MM.1S (cell line): ENCODE measurements at regions not wholly inside any gene's neighbourhood (a gene's known extent, or its start where the extent isn't known, plus 50 kb on each side); places are given as distances from the start of the nearest gene placed in this dataset.
"Not testable (repeated sequence)": the region's sequence is repeated elsewhere in the genome, so short reads cannot be mapped to it uniquely, and the experiment has no call there.

ENCODE experiments used
- DNase-seq: peaks from one replicate; pipeline ENCODE4 v3.0.0-alpha.2; 2015
- H2AFZ ChIP-seq: fragments of 300-600 bp; sonication (generic); 2 replicates; pipeline ENCODE4 v1.6.0; 2016; ENCODE audit warnings: antibody characterized with exemption, low read length
- H3F3A ChIP-seq: fragments of 300-600 bp; sonication (generic); 2 replicates; pipeline ENCODE4 v1.6.1; 2016; ENCODE audit warnings: mild to moderate bottlenecking, antibody characterized with exemption, low read length, moderate library complexity, mixed read lengths; ENCODE audit not compliant: insufficient read depth
- H3K27ac ChIP-seq: fragments of 300-600 bp; sonication (generic); 2 replicates; pipeline ENCODE4 v1.5.1; 2016; ENCODE audit warnings: mild to moderate bottlenecking, low read length
- H3K27me3 ChIP-seq: fragments of 300-600 bp; sonication (generic); replicated peaks from 2 replicates; pipeline ENCODE4 v1.6.0; 2016; ENCODE audit warnings: low read length; ENCODE audit not compliant: insufficient read depth
- H3K36me3 ChIP-seq: fragments of 300-600 bp; sonication (generic); replicated peaks from 2 replicates; pipeline ENCODE4 v1.6.1; 2016; ENCODE audit warnings: mild to moderate bottlenecking, low read length, mixed read lengths; ENCODE audit not compliant: insufficient read depth
- H3K4me1 ChIP-seq: fragments of 300-600 bp; sonication (generic); 2 replicates; pipeline ENCODE4 v1.6.1; 2016; ENCODE audit warnings: low read length, mixed read lengths
- H3K4me2 ChIP-seq: fragments of 300-600 bp; sonication (generic); 2 replicates; pipeline ENCODE4 v1.6.0; 2016; ENCODE audit warnings: low read depth, low read length
- H3K4me3 ChIP-seq: fragments of 300-600 bp; sonication (generic); 2 replicates; pipeline ENCODE4 v1.5.1; 2016; ENCODE audit warnings: low read length, mixed read lengths
- H3K79me2 ChIP-seq: fragments of 300-600 bp; sonication (generic); 2 replicates; pipeline ENCODE4 v1.6.1; 2016; ENCODE audit warnings: mixed run types, low read length, mixed read lengths
- H3K9ac ChIP-seq: fragments of 300-600 bp; sonication (generic); 2 replicates; pipeline ENCODE4 v1.6.1; 2016; ENCODE audit warnings: low read length, mixed read lengths
- H3K9me2 ChIP-seq: fragments of 300-600 bp; sonication (generic); replicated peaks from 2 replicates; pipeline ENCODE4 v1.6.1; 2016; ENCODE audit warnings: mild to moderate bottlenecking, low read length, mixed read lengths; ENCODE audit not compliant: insufficient read depth
- H3K9me3 ChIP-seq: fragments of 300-600 bp; sonication (generic); replicated peaks from 2 replicates; pipeline ENCODE4 v1.6.1; 2016; ENCODE audit warnings: mild to moderate bottlenecking, low read length, mixed read lengths; ENCODE audit not compliant: insufficient read depth
- H4K20me1 ChIP-seq: fragments of 300-600 bp; sonication (generic); 2 replicates; pipeline ENCODE4 v1.6.1; 2016; ENCODE audit warnings: mild to moderate bottlenecking, low read length, moderate library complexity, mixed read lengths; ENCODE audit not compliant: insufficient read depth
- EZH2 ChIP-seq: fragments of 300-600 bp; sonication (generic); optimal IDR thresholded peaks from 2 replicates; pipeline ENCODE3; 2017; ENCODE audit warnings: low read depth, mild to moderate bottlenecking, antibody characterized with exemption, low read length, mixed read lengths
- EZH2phosphoT487 ChIP-seq: fragments of 300-600 bp; sonication (generic); IDR thresholded peaks from 2 replicates; pipeline ENCODE4 v1.6.1; 2018; ENCODE audit warnings: antibody characterized with exemption, low read length
- TF ChIP-seq, protein P1 (sequence below): fragments of 300-600 bp; sonication (generic); IDR thresholded peaks from 2 replicates; pipeline ENCODE4 v1.5.1; 2016; ENCODE audit warnings: antibody characterized with exemption, low read length, mixed read lengths

DNA sequence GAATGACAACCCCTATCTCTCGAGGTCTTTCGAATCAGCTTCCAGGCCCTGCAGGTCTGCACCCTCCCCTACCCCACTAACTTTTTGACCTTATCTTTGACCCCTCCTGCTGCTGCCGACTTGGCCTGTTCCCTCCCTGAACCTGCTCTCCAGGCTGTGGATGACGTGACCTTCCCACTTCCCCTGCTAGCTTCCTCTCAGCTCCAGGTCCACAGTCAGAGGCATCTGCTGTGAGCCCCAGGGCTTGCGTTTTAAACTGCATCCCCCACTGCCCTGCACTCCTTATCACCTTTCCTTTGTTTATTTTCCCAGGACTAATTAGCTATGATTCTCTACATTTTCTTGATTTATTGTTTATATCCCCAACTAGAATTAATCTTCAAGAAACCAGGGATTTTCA lies 71.2 kb upstream of the ALKAL2 start:
- no peaks in the 10 kb centered on the region for H3K36me3 ChIP-seq
- no peaks in the 10 kb centered on the region for H3F3A ChIP-seq
- no peak for DNase-seq
- no peak overlapping the region for H3K27ac ChIP-seq
- no peaks in the 10 kb centered on the region for H3K4me1 ChIP-seq
- H3K27me3 ChIP-seq: peaks cover 10% of the 10 kb centered on the region; the same call in 1 of the 2 replicates
- no peaks in the 10 kb centered on the region for H3K9me2 ChIP-seq
- H3K9ac ChIP-seq: no peak overlapping the region
- H2AFZ ChIP-seq: no peak overlapping the region
- H3K4me3 ChIP-seq: no peak overlapping the region
- H3K9me3 ChIP-seq: no peaks in the 10 kb centered on the region
- no peaks in the 10 kb centered on the region for H3K79me2 ChIP-seq
- H3K4me2 ChIP-seq: no peak overlapping the region
- no peaks in the 10 kb centered on the region for H4K20me1 ChIP-seq
- no peak for TF ChIP-seq EZH2phosphoT487
- TF ChIP-seq EZH2: no peak
- TF ChIP-seq, protein P1, sequence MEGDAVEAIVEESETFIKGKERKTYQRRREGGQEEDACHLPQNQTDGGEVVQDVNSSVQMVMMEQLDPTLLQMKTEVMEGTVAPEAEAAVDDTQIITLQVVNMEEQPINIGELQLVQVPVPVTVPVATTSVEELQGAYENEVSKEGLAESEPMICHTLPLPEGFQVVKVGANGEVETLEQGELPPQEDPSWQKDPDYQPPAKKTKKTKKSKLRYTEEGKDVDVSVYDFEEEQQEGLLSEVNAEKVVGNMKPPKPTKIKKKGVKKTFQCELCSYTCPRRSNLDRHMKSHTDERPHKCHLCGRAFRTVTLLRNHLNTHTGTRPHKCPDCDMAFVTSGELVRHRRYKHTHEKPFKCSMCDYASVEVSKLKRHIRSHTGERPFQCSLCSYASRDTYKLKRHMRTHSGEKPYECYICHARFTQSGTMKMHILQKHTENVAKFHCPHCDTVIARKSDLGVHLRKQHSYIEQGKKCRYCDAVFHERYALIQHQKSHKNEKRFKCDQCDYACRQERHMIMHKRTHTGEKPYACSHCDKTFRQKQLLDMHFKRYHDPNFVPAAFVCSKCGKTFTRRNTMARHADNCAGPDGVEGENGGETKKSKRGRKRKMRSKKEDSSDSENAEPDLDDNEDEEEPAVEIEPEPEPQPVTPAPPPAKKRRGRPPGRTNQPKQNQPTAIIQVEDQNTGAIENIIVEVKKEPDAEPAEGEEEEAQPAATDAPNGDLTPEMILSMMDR: no peak

- H3F3A ChIP-seq: no peaks in the 10 kb centered on the region
- no peak overlapping the region for H3K9ac ChIP-seq
- no peak for TF ChIP-seq EZH2
- no peak for TF ChIP-seq EZH2phosphoT487
- TF ChIP-seq, protein P1: no peak
- H3K4me1 ChIP-seq: no peaks in the 10 kb centered on the region
- no peaks in the 10 kb centered on the region for H3K9me2 ChIP-seq
- peaks cover 5% of the 10 kb centered on the region; the same call in 1 of the 2 replicates for H3K27me3 ChIP-seq
- H2AFZ ChIP-seq: no peak overlapping the region
- H4K20me1 ChIP-seq: no peaks in the 10 kb centered on the region
- no peak overlapping the region for H3K4me2 ChIP-seq
- DNase-seq: no peak
- no peaks in the 10 kb centered on the region for H3K9me3 ChIP-seq
- no peaks in the 10 kb centered on the region for H3K36me3 ChIP-seq
- H3K79me2 ChIP-seq: no peaks in the 10 kb centered on the region
- no peak overlapping the region for H3K4me3 ChIP-seq
- H3K27ac ChIP-seq: no peak overlapping the region
Observed at GRCh38 chr2:357811-358210, 69.9 kb upstream of the ALKAL2 start.

- not testable (repeated sequence) for H3K4me1 ChIP-seq, H3K9ac ChIP-seq, DNase-seq, H3K27ac ChIP-seq, H3K79me2 ChIP-seq, H3F3A ChIP-seq, H3K36me3 ChIP-seq, H3K4me3 ChIP-seq, H3K9me3 ChIP-seq, H3K9me2 ChIP-seq, H3K4me2 ChIP-seq, H3K27me3 ChIP-seq, H2AFZ ChIP-seq, H4K20me1 ChIP-seq
Observed at GRCh38 chr2:356304-356703, 68.4 kb upstream of the ALKAL2 start.

DNA sequence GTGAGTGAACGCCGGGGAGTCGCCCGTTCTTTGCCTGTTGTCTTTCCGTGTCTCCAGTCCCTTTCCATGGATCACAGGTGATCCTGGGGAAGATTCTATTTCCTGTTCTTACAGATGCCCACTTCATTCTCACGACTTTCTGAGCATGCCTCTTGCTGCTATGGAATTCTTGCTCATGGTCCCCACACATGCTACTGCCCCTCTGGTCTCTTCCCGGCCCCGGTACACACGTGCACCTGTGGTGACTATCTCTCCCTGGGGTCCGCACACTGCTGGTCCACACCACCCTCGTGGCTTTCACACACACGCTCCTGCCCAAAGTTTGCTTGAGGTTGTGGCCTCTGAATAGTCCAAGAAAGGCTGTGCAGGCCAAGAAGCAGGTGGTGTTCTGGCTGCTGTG lies 67.9 kb upstream of the ALKAL2 start:
- no peaks in the 10 kb centered on the region for H3K27me3 ChIP-seq
- no peaks in the 10 kb centered on the region for H3K4me1 ChIP-seq
- H3K27ac ChIP-seq: no peak overlapping the region
- no peak overlapping the region for H3K4me3 ChIP-seq
- TF ChIP-seq EZH2 (no peak), EZH2phosphoT487 (no peak)
- TF ChIP-seq, protein P1: no peak
- no peaks in the 10 kb centered on the region for H3F3A ChIP-seq
- H3K4me2 ChIP-seq: no peak overlapping the region
- H3K9me3 ChIP-seq: no peaks in the 10 kb centered on the region
- H4K20me1 ChIP-seq: no peaks in the 10 kb centered on the region
- no peaks in the 10 kb centered on the region for H3K79me2 ChIP-seq
- DNase-seq: no peak
- H3K9ac ChIP-seq: no peak overlapping the region
- H3K9me2 ChIP-seq: no peaks in the 10 kb centered on the region
- no peaks in the 10 kb centered on the region for H3K36me3 ChIP-seq
- no peak overlapping the region for H2AFZ ChIP-seq
